ENCODE measurements at regions not wholly inside any gene's neighbourhood (a gene's known extent, or its start where the extent isn't known, plus 50 kb on each side); places are given as distances from the start of the nearest gene placed in this dataset.

- H3K9me3 ChIP-seq (ENCODE audit: control insufficient read depth, insufficient read depth, low read depth, low read length), result no peaks in the 10 kb centered on the region
- no peaks in the 10 kb centered on the region for H3K36me3 ChIP-seq (ENCODE audit: control insufficient read depth in 2 of 2, insufficient read depth in 1 of 2, low read length in 2 of 2)
- no peak for TF ChIP-seq TCF7L2 (IDR thresholded peaks at IDR 0.05; ENCODE audit: borderline replicate concordance, low read depth, low read length)
- no peak for TF ChIP-seq ZNF843 (tag by site-specific recombination; IDR thresholded peaks at IDR 0.05)
- TF ChIP-seq ZNF175 (tag by site-specific recombination; IDR thresholded peaks at IDR 0.05), result no peak
- no peak for TF ChIP-seq ZNF76 (tag by site-specific recombination; IDR thresholded peaks at IDR 0.05; ENCODE audit: borderline replicate concordance, low read depth)
- no peak for TF ChIP-seq ZSCAN18 (tag by site-specific recombination; IDR thresholded peaks at IDR 0.05)
- no peak for TF ChIP-seq ZNF626 (tag by site-specific recombination; IDR thresholded peaks at IDR 0.05)
- TF ChIP-seq BCL11A (tag by site-specific recombination; IDR thresholded peaks at IDR 0.05; ENCODE audit: low read depth), result no peak
- TF ChIP-seq ZNF354C (tag by site-specific recombination; IDR thresholded peaks at IDR 0.05; ENCODE audit: borderline replicate concordance, low read depth), result no peak
- TF ChIP-seq PBX3 (CRISPR knock-in tag; IDR thresholded peaks at IDR 0.05), result no peak
- no peak for TF ChIP-seq ZNF280C (tag by site-specific recombination; IDR thresholded peaks at IDR 0.05)
- no peak for TF ChIP-seq ZIC2 (tag by site-specific recombination; IDR thresholded peaks at IDR 0.05)
- TF ChIP-seq ZNF639 (tag by site-specific recombination; IDR thresholded peaks at IDR 0.05), result no peak
- TF ChIP-seq ZBTB49 (tag by site-specific recombination; IDR thresholded peaks at IDR 0.05; ENCODE audit: low read depth), result no peak
- no peak for TF ChIP-seq ZNF776 (tag by site-specific recombination; IDR thresholded peaks at IDR 0.05; ENCODE audit: borderline replicate concordance)
- TF ChIP-seq ZNF555 (tag by site-specific recombination; conservative IDR thresholded peaks at IDR 0.05), result no peak
- TF ChIP-seq KLF7 (tag by site-specific recombination; IDR thresholded peaks at IDR 0.05; ENCODE audit: borderline replicate concordance), result no peak
- no peak for TF ChIP-seq ZNF501 (tag by site-specific recombination; IDR thresholded peaks at IDR 0.05)
- TF ChIP-seq SCRT1 (tag by site-specific recombination; IDR thresholded peaks at IDR 0.05; ENCODE audit: borderline replicate concordance), result no peak
- POLR2A ChIA-PET, result no interaction called here
- no peak overlapping the region for H3K4me3 ChIP-seq (ENCODE audit: low read depth, low read length)
- H3K27ac ChIP-seq (ENCODE audit: extremely low read depth, low read depth, low read length), result no peak overlapping the region
- CTCF ChIA-PET, result interaction anchor here (0.5 to 0.6 kb wide), 2 partner anchors 31 to 116 kb away, joined by 3 read pairs; no protein-coding TSS in a partner anchor
- H3K4me1 ChIP-seq (ENCODE audit: control insufficient read depth, insufficient read depth, low read length), result no peaks in the 10 kb centered on the region
These were observed 53.4 kb upstream of the GDF10 start for GRCh38 chr10:47246406-47247147.

Measured in HEK293 (cell line).